SU-DHL-6 (cell line): ENCODE measurements at regions not wholly inside any gene's neighbourhood (a gene's known extent, or its start where the extent isn't known, plus 50 kb on each side); places are given as distances from the start of the nearest gene placed in this dataset.

Source experiments
- CTCF ChIP-seq: fragments of 200-600 bp; sonication (generic); IDR thresholded peaks from one replicate; pipeline ENCODE4 v1.5.1; 2017; ENCODE audit warnings: antibody characterized with exemption, mild to moderate bottlenecking, low read length, moderate library complexity; ENCODE audit not compliant: insufficient read depth, poor library complexity, severe bottlenecking
- EZH2phosphoT487 ChIP-seq: fragments of 200-600 bp; sonication (generic), shearing (Covaris generic); conservative IDR thresholded peaks from 2 replicates; pipeline ENCODE4 v1.6.1; 2018; ENCODE audit warnings: mild to moderate bottlenecking, antibody characterized with exemption, low read length, moderate library complexity, mixed read lengths

GRCh38 chr7:76149847-76150691 is 51.6 kb upstream of the SRRM3 start:
- TF ChIP-seq CTCF (no peak), EZH2phosphoT487 (no peak)
